ENCODE measurements at regions not wholly inside any gene's neighbourhood (a gene's known extent, or its start where the extent isn't known, plus 50 kb on each side); places are given as distances from the start of the nearest gene placed in this dataset.

DNA sequence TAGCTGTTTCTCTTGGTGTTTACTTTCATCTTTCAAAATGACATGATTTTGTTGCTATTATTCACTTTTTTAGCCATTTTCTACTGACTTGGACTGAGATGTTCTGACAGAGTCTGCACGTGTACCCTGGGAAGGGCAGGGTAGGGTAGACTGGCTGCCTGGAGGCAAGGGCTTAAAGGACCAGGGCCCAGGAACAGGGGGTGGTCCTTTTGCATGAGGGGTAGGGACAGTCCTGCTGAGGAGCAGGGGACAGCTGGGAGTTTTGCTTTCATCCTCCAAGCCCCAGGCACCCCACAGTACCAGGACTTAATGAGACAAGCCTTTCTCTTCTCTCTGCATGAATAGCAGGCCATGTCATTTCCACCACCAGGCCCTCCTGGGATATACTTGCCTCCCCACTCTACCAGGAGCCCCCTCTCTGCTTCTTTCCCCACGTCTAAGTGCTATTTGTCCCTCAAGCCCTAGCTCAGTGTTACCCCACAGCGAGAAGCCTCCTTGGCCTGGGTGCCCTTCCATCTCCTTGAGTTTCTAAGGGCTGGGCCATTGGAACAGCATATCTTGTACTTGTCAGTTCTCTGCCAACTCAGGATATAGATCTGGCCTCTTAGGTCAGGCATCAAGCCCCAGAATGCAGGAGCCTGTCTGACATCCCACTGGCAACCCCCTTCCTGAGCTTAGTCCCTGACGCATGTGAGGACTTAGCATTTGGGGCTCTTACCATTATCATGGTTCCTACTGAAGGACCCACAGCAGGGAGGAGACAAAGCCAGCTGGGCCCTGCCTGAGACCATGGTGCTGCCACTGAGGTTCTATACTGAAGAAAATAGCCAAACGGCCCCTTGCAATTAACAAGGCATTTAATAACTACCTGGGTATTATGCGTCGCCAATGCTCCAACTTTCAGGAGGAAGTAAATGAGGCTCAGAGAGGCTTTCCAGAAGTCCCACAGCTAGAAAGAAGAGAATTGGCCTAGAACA is 78.4 kb upstream of the UNC5B start:
- POLR2A ChIA-PET = no interaction called here
- intact Hi-C loops (cut with micrococcal nuclease) = no loop called here
- no peaks in the 10 kb centered on the region for H4K20me1 ChIP-seq (ENCODE audit: insufficient read depth)
- no peaks in the 10 kb centered on the region for H3K9me2 ChIP-seq (ENCODE audit: insufficient read depth)
- ATAC-seq = no peak
- no peak overlapping the region for H3K4me2 ChIP-seq (ENCODE audit: low read length)
- DNase-seq (ENCODE audit: low read depth, low spot score) = no peak
- no peak overlapping the region for H3K9ac ChIP-seq (ENCODE audit: low read length)
- H2AFZ ChIP-seq (ENCODE audit: low read depth, low read length, poor library complexity, severe bottlenecking) = no peak overlapping the region
- BruUV-seq (replicated peaks) = no TSS peak
- no peaks in the 10 kb centered on the region for H3K79me2 ChIP-seq (ENCODE audit: insufficient read depth, low read length)
- CTCF ChIA-PET = no interaction called here
- no peaks in the 10 kb centered on the region for H3K36me3 ChIP-seq (ENCODE audit: control insufficient read depth in 1 of 2, insufficient read depth in 2 of 2, low read length in 2 of 2)
- no peak overlapping the region for H3K27ac ChIP-seq (ENCODE audit: low read depth, low read length)
- H3K4me1 ChIP-seq (ENCODE audit: control insufficient read depth in 1 of 2, insufficient read depth in 2 of 2, low read length in 2 of 2) = no peaks in the 10 kb centered on the region
- peaks cover 16% of the 10 kb centered on the region; the same call in 1 of the 2 replicates for H3K27me3 ChIP-seq (ENCODE audit: insufficient read depth, low read length)
- no peak overlapping the region for H3K4me3 ChIP-seq (replicated peaks in 1 of 2; ENCODE audit: low read depth in 1 of 2, low read length in 2 of 2)
- TF ChIP-seq POLR2A (IDR thresholded peaks at IDR 0.05; ENCODE audit: borderline replicate concordance, extremely low read depth, insufficient read depth, insufficient read length) (no peak), POLR2AphosphoS5 (IDR thresholded peaks at IDR 0.05; ENCODE audit: low read depth, low read length) (no peak), EGR1 (IDR thresholded peaks at IDR 0.05; ENCODE audit: low read depth) (no peak), FOSL1 (IDR thresholded peaks at IDR 0.05; ENCODE audit: low read depth) (no peak), SRF (IDR thresholded peaks at IDR 0.05; ENCODE audit: low read depth) (no peak), SIN3A (IDR thresholded peaks at IDR 0.05; ENCODE audit: low read depth) (no peak), SP1 (IDR thresholded peaks at IDR 0.05; ENCODE audit: low read depth) (no peak), ZFX (IDR thresholded peaks at IDR 0.05) (no peak), ELF1 (IDR thresholded peaks at IDR 0.05; ENCODE audit: borderline replicate concordance, low read depth) (no peak)
- TF ChIP-seq, protein P1, sequence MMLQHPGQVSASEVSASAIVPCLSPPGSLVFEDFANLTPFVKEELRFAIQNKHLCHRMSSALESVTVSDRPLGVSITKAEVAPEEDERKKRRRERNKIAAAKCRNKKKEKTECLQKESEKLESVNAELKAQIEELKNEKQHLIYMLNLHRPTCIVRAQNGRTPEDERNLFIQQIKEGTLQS (IDR thresholded peaks at IDR 0.05) = no peak
- TF ChIP-seq, protein P2, sequence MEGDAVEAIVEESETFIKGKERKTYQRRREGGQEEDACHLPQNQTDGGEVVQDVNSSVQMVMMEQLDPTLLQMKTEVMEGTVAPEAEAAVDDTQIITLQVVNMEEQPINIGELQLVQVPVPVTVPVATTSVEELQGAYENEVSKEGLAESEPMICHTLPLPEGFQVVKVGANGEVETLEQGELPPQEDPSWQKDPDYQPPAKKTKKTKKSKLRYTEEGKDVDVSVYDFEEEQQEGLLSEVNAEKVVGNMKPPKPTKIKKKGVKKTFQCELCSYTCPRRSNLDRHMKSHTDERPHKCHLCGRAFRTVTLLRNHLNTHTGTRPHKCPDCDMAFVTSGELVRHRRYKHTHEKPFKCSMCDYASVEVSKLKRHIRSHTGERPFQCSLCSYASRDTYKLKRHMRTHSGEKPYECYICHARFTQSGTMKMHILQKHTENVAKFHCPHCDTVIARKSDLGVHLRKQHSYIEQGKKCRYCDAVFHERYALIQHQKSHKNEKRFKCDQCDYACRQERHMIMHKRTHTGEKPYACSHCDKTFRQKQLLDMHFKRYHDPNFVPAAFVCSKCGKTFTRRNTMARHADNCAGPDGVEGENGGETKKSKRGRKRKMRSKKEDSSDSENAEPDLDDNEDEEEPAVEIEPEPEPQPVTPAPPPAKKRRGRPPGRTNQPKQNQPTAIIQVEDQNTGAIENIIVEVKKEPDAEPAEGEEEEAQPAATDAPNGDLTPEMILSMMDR (IDR thresholded peaks at IDR 0.05 in 2 of 3, conservative IDR thresholded peaks at IDR 0.05 in 1 of 3; ENCODE audit: borderline replicate concordance in 1 of 3, insufficient read depth in 1 of 3, low read depth in 2 of 3, low read length in 2 of 3) = no peak
- TF ChIP-seq, protein P3, sequence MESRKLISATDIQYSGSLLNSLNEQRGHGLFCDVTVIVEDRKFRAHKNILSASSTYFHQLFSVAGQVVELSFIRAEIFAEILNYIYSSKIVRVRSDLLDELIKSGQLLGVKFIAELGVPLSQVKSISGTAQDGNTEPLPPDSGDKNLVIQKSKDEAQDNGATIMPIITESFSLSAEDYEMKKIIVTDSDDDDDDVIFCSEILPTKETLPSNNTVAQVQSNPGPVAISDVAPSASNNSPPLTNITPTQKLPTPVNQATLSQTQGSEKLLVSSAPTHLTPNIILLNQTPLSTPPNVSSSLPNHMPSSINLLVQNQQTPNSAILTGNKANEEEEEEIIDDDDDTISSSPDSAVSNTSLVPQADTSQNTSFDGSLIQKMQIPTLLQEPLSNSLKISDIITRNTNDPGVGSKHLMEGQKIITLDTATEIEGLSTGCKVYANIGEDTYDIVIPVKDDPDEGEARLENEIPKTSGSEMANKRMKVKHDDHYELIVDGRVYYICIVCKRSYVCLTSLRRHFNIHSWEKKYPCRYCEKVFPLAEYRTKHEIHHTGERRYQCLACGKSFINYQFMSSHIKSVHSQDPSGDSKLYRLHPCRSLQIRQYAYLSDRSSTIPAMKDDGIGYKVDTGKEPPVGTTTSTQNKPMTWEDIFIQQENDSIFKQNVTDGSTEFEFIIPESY (IDR thresholded peaks at IDR 0.05; ENCODE audit: extremely low read depth, insufficient replicate concordance, low read length) = no peak
- H3K9me3 ChIP-seq (ENCODE audit: control insufficient read depth in 1 of 2, insufficient read depth in 1 of 2, low read depth in 1 of 2, low read length in 2 of 2) = no peaks in the 10 kb centered on the region
- RAD21 ChIA-PET (ENCODE audit: low non-redundant PET in 1 of 2, low total read pairs in 2 of 2, uncharacterized antibody in 2 of 2, unreplicated experiment in 2 of 2) = no interaction called here

Data from HCT116 (cell line).